HCT116 (cell line): ENCODE measurements at regions not wholly inside any gene's neighbourhood (a gene's known extent, or its start where the extent isn't known, plus 50 kb on each side); places are given as distances from the start of the nearest gene placed in this dataset.

Experiments
- CEBPB ChIP-seq: IDR thresholded peaks from 2 replicates; pipeline ENCODE4 v1.6.1; 2012; ENCODE audit warnings: low read depth
- CTCF ChIP-seq, 3 experiments: fragments of 200-600 bp in 1 of 3; sonication (generic) in 1 of 3; IDR thresholded peaks in 2 of 3; conservative IDR thresholded peaks in 1 of 3; 2 replicates each; pipeline ENCODE4 v1.5.1; 2012 to 2017; ENCODE audit warnings: low read depth in 2 of 3, low read length in 2 of 3, antibody characterized with exemption in 1 of 3, borderline replicate concordance in 1 of 3, control low read depth in 1 of 3, mild to moderate bottlenecking in 1 of 3, mixed read lengths in 1 of 3, mixed run types in 1 of 3, moderate library complexity in 1 of 3; ENCODE audit not compliant: insufficient read depth in 1 of 3
- EGR1 ChIP-seq: IDR thresholded peaks from 2 replicates; pipeline ENCODE4 v1.6.1; 2012; ENCODE audit warnings: low read depth
- ELF1 ChIP-seq: IDR thresholded peaks from 2 replicates; pipeline ENCODE4 v1.6.1; 2012; ENCODE audit warnings: low read depth, borderline replicate concordance
- EZH2 ChIP-seq: fragments of 200-600 bp; sonication (generic); IDR thresholded peaks from 2 replicates; pipeline ENCODE4 v1.6.1; 2017; ENCODE audit warnings: antibody characterized with exemption, mixed run types
- EZH2phosphoT487 ChIP-seq: fragments of 200-600 bp; IDR thresholded peaks from 2 replicates; pipeline ENCODE4 v1.6.1; 2018; ENCODE audit warnings: antibody characterized with exemption, borderline replicate concordance
- JUND ChIP-seq: IDR thresholded peaks from 2 replicates; pipeline ENCODE4 v1.6.1; 2012
- POLR2A ChIP-seq: IDR thresholded peaks from 2 replicates; pipeline ENCODE4 v1.7.0; 2011; ENCODE audit warnings: borderline replicate concordance; ENCODE audit not compliant: insufficient read depth, insufficient read length; ENCODE audit errors: extremely low read depth
- POLR2AphosphoS5 ChIP-seq: IDR thresholded peaks from 2 replicates; pipeline ENCODE4 v1.6.1; 2011; ENCODE audit warnings: mild to moderate bottlenecking, low read depth, low read length, moderate library complexity
- RAD21 ChIP-seq: IDR thresholded peaks from 2 replicates; pipeline ENCODE4 v1.6.1; 2012; ENCODE audit warnings: low read depth, mild to moderate bottlenecking
- SIN3A ChIP-seq: IDR thresholded peaks from 2 replicates; pipeline ENCODE4 v1.6.1; 2012; ENCODE audit warnings: low read depth
- ZNF274 ChIP-seq: fragments of 200-500 bp; sonication (Bioruptor generic); IDR thresholded peaks from 2 replicates; pipeline ENCODE4 v1.6.1; 2014; ENCODE audit warnings: mild to moderate bottlenecking, low read depth, low read length, inconsistent platforms
- TF ChIP-seq, protein P1 (sequence below): IDR thresholded peaks from 2 replicates; pipeline ENCODE4 v1.6.1; 2012
- TF ChIP-seq, protein P2 (sequence below): IDR thresholded peaks from 2 replicates; pipeline ENCODE4 v1.6.1; 2012; ENCODE audit warnings: low read depth

DNA sequence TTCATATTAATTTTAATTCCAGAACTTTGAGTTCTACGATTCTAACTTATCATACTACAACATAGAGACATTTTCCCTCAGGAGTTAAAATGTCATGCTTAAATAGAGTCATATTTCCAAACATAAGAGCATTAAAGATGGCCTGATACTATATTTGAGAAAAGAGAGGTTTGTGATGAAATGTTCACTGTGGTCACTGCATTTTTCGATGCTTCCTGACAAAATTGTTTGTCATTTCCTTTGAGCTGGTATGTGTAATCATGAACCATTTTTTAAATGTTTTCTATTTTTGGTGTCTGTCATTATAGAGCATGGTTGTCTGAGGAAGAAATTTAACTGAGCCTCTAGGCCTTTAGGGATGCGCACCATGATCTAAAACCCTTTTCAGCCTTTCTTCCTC lies 721.4 kb upstream of the NR2F2 start:
- TF ChIP-seq EZH2 (no peak), CTCF (IDR thresholded peaks at IDR 0.05 in 2 of 3, conservative IDR thresholded peaks at IDR 0.05 in 1 of 3; ENCODE audit: borderline replicate concordance in 1 of 3, insufficient read depth in 1 of 3, low read depth in 2 of 3, low read length in 2 of 3) (no peak), EGR1 (no peak), CEBPB (no peak), POLR2A (no peak), RAD21 (no peak), JUND (no peak), ZNF274 (no peak), POLR2AphosphoS5 (no peak), EZH2phosphoT487 (no peak), ELF1 (no peak), SIN3A (no peak)
- TF ChIP-seq, protein P1, sequence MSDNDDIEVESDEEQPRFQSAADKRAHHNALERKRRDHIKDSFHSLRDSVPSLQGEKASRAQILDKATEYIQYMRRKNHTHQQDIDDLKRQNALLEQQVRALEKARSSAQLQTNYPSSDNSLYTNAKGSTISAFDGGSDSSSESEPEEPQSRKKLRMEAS = no peak
- TF ChIP-seq, protein P2, sequence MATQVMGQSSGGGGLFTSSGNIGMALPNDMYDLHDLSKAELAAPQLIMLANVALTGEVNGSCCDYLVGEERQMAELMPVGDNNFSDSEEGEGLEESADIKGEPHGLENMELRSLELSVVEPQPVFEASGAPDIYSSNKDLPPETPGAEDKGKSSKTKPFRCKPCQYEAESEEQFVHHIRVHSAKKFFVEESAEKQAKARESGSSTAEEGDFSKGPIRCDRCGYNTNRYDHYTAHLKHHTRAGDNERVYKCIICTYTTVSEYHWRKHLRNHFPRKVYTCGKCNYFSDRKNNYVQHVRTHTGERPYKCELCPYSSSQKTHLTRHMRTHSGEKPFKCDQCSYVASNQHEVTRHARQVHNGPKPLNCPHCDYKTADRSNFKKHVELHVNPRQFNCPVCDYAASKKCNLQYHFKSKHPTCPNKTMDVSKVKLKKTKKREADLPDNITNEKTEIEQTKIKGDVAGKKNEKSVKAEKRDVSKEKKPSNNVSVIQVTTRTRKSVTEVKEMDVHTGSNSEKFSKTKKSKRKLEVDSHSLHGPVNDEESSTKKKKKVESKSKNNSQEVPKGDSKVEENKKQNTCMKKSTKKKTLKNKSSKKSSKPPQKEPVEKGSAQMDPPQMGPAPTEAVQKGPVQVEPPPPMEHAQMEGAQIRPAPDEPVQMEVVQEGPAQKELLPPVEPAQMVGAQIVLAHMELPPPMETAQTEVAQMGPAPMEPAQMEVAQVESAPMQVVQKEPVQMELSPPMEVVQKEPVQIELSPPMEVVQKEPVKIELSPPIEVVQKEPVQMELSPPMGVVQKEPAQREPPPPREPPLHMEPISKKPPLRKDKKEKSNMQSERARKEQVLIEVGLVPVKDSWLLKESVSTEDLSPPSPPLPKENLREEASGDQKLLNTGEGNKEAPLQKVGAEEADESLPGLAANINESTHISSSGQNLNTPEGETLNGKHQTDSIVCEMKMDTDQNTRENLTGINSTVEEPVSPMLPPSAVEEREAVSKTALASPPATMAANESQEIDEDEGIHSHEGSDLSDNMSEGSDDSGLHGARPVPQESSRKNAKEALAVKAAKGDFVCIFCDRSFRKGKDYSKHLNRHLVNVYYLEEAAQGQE = no peak
